NCI-H510A treated with DMSO at 0.1 percent for 48 hours (cell line): ENCODE measurements at regions not wholly inside any gene's neighbourhood (a gene's known extent, or its start where the extent isn't known, plus 50 kb on each side); places are given as distances from the start of the nearest gene placed in this dataset.

Source experiments
- DNase-seq: peaks from one replicate; lab custom pipeline; 2025; lab: John Stamatoyannopoulos, UW

- no peak for DNase-seq
These were observed 218.3 kb upstream of the POU3F3 start for GRCh38 chr2:104635608-104636007.

GRCh38 chr2:104638190-104638858 lies 215.6 kb upstream of the POU3F3 start:
- DNase-seq, result no peak

DNA sequence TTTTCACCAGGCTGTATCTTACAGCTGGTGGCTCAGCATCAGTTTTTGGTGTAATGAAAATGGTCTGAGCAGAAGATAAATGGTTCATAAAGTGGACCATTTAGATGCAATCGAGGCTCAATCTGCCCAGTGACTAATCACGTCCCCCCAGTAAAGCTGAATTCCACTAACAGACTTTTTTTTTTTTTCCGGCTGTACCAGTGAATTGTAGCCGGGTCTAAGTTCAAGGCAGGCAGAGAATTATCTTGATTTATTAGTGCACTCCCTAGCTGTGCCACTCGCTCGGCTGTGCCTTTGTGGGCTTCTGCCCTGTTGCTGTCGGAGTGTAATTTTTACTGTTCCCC lies 215.1 kb upstream of the POU3F3 start:
- no peak for DNase-seq

DNA sequence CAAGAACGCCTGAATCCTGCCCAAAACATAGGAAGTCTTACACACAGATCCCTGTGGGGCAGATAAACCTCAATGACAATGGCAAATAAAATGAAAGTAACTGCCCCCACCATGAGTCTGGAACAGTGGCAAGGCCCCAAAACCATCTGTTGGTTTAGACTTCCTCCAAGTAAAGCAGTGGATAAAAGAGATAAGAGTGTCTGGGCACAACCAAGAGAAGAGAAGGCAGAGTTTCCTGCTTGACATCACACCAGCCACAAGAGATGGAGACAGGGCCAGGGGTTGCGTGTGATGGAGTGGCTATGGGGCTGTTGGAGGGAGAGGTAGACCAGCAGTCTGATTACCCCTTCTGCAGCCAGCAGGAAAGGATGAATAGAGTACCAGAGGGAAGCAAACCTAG lies 212.1 kb upstream of the POU3F3 start:
- no peak for DNase-seq

DNA sequence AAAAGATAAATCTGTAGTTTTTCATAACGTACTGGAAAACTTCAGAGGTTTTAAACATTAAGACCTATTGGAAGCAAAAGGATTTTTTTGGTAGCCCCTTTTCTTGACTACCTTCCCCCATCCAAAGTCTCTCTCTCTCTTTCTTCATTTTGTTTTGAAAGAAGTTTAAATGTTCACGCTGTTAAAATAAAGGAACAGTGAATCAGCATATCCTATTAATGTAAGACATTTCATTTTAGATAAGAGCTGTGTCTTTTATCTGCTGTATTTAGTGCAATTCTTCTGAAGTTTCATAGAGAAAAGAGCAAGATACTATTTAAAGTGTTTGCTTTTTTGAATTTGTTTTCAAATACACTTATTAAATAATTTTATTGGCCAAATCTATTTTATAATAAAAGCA lies 205.5 kb upstream of the POU3F3 start:
- no peak for DNase-seq

- DNase-seq, result no peak
These were observed 204.0 kb upstream of the POU3F3 start for GRCh38 chr2:104649866-104650265.

DNA sequence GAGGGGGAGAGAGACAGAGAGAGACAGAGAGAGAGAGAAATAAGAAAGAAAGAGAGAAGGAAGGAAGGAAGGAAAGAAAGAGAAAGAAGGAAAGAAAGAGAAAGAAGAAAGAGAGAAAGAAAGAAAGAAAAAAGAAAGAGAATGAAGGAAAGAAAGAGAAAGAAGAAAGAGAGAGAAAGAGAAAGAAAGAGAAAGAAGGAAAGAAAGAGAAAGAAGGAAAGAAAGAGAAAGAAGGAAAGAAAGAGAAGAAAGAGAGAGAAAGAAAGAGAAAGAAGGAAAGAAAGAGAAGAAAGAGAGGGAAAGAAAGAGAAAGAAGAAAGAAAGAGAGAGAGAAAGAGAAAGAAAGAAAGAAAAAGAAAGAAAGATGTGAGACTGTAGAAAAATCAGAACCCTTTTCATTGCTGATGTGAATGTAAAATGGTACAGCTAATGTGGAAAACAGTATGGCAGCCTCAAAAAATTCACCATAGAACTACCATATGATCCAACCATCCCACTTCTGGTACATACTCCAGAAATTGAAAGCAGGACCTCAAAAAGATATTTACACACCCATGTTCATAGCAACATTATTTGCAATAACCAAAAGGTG lies 203.4 kb upstream of the POU3F3 start:
- DNase-seq, result no peak

GRCh38 chr2:104654811-104655210 lies 199.1 kb upstream of the POU3F3 start:
- DNase-seq, result no peak

DNA sequence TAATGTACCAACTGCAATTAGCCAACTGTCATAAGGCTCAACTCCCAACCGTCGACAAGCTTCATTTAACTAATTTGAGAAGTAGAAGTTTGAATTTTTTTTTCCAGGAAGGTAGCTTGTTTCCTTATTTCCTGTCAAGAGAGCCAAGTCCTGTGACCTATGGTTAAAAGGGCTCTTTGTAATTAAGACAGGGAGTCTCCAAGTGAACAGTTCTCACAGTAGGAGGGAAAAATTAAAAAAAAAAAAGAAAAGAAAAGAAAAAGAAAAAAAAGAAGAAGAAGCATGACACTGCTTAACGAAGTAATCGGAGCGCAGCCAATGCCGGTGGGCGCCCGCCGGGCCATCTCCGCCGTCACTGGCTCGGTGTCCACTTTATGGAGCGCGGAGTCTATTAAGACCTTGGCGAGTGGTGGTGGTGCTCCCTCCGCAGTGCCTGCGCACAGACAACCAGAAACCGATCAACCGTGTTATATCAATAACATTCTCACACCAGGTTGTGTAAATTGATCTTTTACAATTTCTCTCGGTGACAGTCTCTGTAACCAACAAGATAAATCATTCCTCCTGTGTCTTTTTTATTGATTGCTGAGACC lies 197.2 kb upstream of the POU3F3 start:
- no peak for DNase-seq

GRCh38 chr2:104658144-104658835 lies 195.6 kb upstream of the POU3F3 start:
- DNase-seq, result no peak

- DNase-seq, result no peak
These were observed 194.9 kb upstream of the POU3F3 start for GRCh38 chr2:104658904-104659591.

DNA sequence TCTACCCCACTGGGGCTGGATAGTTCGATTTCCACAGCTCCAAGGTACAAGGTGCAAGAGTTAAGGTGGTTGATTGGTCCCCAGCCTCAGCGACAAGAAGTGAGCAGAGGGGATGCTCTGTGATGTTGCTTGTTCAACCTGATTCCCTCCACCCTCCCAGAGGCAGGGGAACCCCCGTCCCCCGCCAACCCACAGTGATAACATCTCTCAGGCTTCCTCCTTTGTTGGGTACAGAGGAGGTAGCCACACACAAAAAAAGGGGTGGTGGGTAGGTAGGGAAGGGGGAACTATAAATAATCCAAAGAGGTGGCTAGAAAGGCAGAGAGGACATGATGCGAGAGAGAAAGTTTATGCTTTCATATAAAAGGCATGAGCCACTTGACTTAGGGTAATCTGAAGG lies 192.9 kb upstream of the POU3F3 start:
- no peak for DNase-seq

GRCh38 chr2:104664672-104665071 lies 189.2 kb upstream of the POU3F3 start:
- DNase-seq, result no peak

DNA sequence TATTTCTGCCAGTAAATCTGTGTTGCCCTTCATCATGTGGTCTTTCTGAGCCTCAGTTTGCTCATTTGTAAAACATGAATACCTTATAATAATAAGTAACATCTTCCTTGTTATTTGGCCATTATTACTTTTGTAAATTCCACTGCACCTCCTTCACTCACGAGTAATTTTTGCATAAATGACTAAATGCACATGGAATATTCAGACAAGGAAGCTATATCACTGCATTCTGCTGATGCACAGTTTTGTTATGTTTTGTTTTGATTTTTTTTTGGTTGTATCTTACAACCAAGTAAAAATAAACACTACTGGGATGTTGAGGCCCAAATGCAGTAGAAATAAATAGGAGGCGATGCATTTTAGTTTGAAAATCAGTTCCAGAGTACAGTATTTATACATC lies 185.3 kb upstream of the POU3F3 start:
- DNase-seq, result no peak

- no peak for DNase-seq
These were observed 180.7 kb upstream of the POU3F3 start for GRCh38 chr2:104673225-104673624.

DNA sequence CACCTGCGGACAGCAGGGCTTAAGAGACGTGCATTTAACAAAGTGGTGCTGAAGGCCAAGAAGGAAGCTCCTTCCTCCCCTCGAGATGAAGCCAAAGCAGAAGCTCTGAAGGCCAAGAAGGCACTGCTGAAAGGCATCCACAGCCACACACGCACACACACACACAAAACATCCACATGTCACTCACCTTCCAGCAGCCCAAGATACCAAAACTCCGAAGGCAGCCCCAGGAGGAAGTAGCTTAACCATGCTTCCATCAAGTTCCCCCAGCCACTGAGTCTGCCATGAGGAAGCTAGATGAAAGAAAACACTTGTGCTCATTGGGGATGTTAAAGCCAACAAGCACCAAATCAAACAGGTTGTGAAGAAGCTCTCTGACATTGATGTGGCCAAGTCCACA lies 175.7 kb upstream of the POU3F3 start:
- DNase-seq, result no peak

GRCh38 chr2:104685591-104685990 lies 168.3 kb upstream of the POU3F3 start:
- DNase-seq, result no peak

DNA sequence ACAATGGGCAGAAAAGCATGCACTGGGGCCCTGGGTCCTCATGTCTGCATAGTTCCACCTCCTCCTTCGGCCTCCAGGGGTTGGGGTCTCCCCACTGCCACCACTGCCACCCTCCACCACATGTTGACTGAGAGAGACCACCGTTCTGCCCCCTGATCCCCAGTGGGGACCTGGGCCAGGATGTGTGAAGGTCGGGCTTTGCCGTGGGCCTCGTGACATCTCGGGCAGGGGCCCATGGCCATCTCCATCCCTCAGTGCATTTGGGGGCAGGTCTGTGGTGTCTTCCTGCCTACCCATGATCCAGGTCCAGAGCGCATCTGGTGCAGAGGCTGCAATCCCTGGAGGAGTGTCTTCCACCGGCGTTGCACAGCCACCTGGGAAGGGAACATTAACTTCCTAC lies 166.8 kb upstream of the POU3F3 start:
- no peak for DNase-seq

- DNase-seq, result no peak
These were observed 163.5 kb upstream of the POU3F3 start for GRCh38 chr2:104690255-104690984.

- DNase-seq, result no peak
These were observed 155.6 kb upstream of the POU3F3 start for GRCh38 chr2:104698276-104698675.

- no peak for DNase-seq
These were observed 152.5 kb upstream of the POU3F3 start for GRCh38 chr2:104701411-104701911.
